Ishikawa (cell line): ENCODE measurements at regions not wholly inside any gene's neighbourhood (a gene's known extent, or its start where the extent isn't known, plus 50 kb on each side); places are given as distances from the start of the nearest gene placed in this dataset.

Experiments used
- CEBPB ChIP-seq: IDR thresholded peaks from 2 replicates; pipeline ENCODE4 v1.6.1; 2012
- CREB1 ChIP-seq: IDR thresholded peaks from 2 replicates; pipeline ENCODE4 v1.6.1; 2012; ENCODE audit warnings: low read depth
- EGR1 ChIP-seq: IDR thresholded peaks from 2 replicates; pipeline ENCODE4 v1.6.1; 2012
- EP300 ChIP-seq: IDR thresholded peaks from 2 replicates; pipeline ENCODE4 v1.6.1; 2012; ENCODE audit warnings: borderline replicate concordance
- FOXM1 ChIP-seq: IDR thresholded peaks from 2 replicates; pipeline ENCODE4 v1.6.1; 2012; ENCODE audit warnings: low read depth, borderline replicate concordance
- NFIC ChIP-seq: IDR thresholded peaks from 2 replicates; pipeline ENCODE4 v1.6.1; 2012
- RAD21 ChIP-seq: IDR thresholded peaks from 2 replicates; pipeline ENCODE4 v1.6.1; 2012; ENCODE audit warnings: low read depth
- TAF1 ChIP-seq: IDR thresholded peaks from 2 replicates; pipeline ENCODE4 v1.6.1; 2012; ENCODE audit warnings: low read depth, mild to moderate bottlenecking
- TCF12 ChIP-seq: IDR thresholded peaks from 2 replicates; pipeline ENCODE4 v1.6.1; 2012; ENCODE audit warnings: low read depth
- TEAD4 ChIP-seq: IDR thresholded peaks from 2 replicates; pipeline ENCODE4 v1.6.1; 2012
- YY1 ChIP-seq: IDR thresholded peaks from 2 replicates; pipeline ENCODE4 v1.6.1; 2012; ENCODE audit warnings: low read depth
- ZBTB7A ChIP-seq: IDR thresholded peaks from 2 replicates; pipeline ENCODE4 v1.6.1; 2012; ENCODE audit warnings: low read depth
- TF ChIP-seq, protein P1 (sequence below): IDR thresholded peaks from 2 replicates; pipeline ENCODE4 v1.6.1; 2012
- TF ChIP-seq, protein P2 (sequence below): IDR thresholded peaks from 2 replicates; pipeline ENCODE4 v1.6.1; 2012
- TF ChIP-seq, protein P3 (sequence below): IDR thresholded peaks from 2 replicates; pipeline ENCODE4 v1.6.1; 2012; ENCODE audit warnings: low read depth, mild to moderate bottlenecking

DNA sequence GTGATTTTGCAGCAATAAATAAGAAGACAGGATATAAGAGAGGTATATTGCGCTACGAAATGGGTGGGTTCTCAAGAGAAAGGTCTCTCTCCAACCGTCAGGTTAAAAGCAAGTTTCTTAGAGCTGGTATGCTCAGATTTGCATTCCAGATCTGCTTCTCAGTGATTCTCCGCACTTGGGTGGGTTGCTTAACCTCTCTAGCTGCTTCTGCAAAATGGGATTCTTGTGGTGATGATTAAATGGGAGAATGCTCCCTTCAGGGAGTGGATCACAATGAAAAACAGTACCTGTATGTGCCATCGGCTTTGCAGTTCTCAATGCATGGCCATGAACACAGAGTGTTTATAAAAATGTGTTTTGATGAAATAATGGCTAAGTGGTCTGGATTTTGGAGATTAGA lies 477.7 kb downstream of the TNS1 start:
- no peak for TF ChIP-seq NFIC
- TF ChIP-seq, protein P1, sequence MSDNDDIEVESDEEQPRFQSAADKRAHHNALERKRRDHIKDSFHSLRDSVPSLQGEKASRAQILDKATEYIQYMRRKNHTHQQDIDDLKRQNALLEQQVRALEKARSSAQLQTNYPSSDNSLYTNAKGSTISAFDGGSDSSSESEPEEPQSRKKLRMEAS, result no peak

DNA sequence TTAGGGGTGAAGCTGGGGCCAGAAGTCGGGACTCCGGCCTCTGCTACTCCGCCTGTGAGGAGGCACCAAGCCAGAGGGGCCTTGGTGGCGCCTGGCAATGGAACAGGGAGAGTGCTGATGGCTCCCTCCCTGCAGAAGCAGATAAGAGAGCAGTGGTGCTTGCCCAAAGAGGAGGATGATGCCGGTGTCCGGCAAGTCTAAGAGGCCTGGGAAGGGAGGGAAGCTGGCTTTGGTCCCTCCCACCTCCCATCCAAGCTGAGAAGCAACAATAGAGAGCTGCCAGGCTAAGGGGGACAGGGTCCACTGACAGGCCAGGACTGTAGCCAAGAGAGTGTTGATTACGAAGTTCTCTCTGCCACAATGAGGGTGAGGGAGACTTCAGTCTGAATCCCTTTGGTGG lies 479.5 kb downstream of the TNS1 start:
- TF ChIP-seq EGR1, result no peak
- TF ChIP-seq NFIC, result no peak
- TF ChIP-seq YY1, result no peak
- no peak for TF ChIP-seq CREB1
- TF ChIP-seq, protein P1, result no peak
- TF ChIP-seq TEAD4, result no peak
- TF ChIP-seq CEBPB, result no peak
- TF ChIP-seq EP300, result no peak
- TF ChIP-seq, protein P2, sequence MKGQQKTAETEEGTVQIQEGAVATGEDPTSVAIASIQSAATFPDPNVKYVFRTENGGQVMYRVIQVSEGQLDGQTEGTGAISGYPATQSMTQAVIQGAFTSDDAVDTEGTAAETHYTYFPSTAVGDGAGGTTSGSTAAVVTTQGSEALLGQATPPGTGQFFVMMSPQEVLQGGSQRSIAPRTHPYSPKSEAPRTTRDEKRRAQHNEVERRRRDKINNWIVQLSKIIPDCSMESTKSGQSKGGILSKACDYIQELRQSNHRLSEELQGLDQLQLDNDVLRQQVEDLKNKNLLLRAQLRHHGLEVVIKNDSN, result no peak
- no peak for TF ChIP-seq TCF12
- TF ChIP-seq, protein P3, sequence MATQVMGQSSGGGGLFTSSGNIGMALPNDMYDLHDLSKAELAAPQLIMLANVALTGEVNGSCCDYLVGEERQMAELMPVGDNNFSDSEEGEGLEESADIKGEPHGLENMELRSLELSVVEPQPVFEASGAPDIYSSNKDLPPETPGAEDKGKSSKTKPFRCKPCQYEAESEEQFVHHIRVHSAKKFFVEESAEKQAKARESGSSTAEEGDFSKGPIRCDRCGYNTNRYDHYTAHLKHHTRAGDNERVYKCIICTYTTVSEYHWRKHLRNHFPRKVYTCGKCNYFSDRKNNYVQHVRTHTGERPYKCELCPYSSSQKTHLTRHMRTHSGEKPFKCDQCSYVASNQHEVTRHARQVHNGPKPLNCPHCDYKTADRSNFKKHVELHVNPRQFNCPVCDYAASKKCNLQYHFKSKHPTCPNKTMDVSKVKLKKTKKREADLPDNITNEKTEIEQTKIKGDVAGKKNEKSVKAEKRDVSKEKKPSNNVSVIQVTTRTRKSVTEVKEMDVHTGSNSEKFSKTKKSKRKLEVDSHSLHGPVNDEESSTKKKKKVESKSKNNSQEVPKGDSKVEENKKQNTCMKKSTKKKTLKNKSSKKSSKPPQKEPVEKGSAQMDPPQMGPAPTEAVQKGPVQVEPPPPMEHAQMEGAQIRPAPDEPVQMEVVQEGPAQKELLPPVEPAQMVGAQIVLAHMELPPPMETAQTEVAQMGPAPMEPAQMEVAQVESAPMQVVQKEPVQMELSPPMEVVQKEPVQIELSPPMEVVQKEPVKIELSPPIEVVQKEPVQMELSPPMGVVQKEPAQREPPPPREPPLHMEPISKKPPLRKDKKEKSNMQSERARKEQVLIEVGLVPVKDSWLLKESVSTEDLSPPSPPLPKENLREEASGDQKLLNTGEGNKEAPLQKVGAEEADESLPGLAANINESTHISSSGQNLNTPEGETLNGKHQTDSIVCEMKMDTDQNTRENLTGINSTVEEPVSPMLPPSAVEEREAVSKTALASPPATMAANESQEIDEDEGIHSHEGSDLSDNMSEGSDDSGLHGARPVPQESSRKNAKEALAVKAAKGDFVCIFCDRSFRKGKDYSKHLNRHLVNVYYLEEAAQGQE, result no peak
- no peak for TF ChIP-seq TAF1
- TF ChIP-seq RAD21, result no peak
- no peak for TF ChIP-seq ZBTB7A
- no peak for TF ChIP-seq FOXM1

DNA sequence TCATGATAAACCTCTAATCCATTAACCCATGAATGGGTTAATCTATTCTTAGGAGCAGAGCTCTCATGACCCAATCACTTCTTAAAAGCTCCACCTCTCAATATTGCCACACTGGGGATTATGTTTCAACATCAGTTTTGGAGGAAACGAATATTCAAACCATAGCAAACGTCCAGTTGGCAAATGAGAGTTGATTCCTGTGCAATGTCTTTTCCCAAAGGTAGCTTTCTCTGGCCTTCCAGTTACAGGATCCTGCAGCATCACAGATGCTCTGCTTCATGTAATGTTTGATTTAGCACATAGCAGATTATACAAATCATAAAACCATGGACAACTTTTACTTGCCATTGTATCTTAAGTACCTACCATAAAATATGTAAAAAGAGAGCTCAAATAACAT lies 481.0 kb downstream of the TNS1 start:
- TF ChIP-seq EGR1 (no peak), CEBPB (peak; percentile 17; the same call in 1 of the 2 replicates), NFIC (no peak), ZBTB7A (no peak)

DNA sequence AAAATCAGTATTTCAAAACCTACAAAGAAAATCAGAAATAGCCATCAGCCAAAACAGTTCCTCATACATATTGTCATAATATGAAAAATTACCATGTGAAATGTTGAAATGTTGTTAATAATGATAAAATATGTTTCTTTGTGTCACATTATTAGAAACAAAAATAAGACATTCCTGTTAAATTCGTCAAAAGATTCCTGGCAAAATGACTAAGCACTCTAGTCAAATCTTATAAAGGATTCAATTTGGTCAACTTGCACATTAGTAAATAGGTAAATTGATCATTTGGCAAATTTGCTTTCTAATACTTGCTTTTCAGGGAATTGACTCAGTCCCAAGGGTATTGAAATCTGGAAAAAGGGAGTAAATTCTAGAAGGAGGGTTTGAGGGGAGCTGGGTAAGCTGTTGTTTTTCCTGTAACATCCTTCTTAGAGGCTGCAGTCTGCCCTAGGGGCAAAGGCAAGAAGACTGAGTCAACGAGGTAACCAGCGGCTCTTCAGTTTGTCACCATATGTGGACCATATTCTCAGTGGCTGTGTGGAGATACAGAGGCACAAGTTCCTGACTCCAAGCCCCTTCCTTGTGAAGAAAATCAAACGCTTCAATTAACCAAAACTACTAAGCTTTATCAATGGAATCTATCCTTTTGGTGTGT lies 482.3 kb downstream of the TNS1 start:
- TF ChIP-seq FOXM1 (no peak), CREB1 (no peak), EGR1 (no peak), CEBPB (no peak), EP300 (no peak), TCF12 (no peak), RAD21 (no peak), TAF1 (no peak)
- TF ChIP-seq, protein P2, result no peak

DNA sequence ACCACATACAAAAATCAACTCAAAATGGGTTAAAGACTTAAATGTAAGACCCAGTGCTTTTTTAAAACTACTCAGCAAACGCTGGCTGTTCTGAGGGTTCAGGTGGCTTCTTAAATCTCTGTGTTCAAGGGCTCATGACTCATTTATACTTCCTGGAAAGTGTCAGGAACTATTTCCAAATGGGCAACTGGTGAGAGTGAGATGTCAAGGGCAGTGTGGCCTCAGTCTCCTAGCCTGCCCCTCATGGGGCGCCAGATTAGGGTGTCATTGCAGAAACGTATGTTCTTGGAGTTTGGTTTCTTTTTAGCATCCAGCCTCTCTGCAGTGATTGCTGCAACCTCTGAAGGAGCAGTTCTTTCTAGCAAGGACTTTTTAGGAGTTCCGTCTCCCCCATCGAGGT lies 485.4 kb downstream of the TNS1 start:
- TF ChIP-seq NFIC (no peak), EGR1 (no peak), CREB1 (no peak), TEAD4 (no peak), EP300 (no peak), YY1 (no peak), FOXM1 (no peak), TAF1 (no peak)
- TF ChIP-seq, protein P2, result no peak
- TF ChIP-seq, protein P1, result no peak
- TF ChIP-seq, protein P3, result no peak

DNA sequence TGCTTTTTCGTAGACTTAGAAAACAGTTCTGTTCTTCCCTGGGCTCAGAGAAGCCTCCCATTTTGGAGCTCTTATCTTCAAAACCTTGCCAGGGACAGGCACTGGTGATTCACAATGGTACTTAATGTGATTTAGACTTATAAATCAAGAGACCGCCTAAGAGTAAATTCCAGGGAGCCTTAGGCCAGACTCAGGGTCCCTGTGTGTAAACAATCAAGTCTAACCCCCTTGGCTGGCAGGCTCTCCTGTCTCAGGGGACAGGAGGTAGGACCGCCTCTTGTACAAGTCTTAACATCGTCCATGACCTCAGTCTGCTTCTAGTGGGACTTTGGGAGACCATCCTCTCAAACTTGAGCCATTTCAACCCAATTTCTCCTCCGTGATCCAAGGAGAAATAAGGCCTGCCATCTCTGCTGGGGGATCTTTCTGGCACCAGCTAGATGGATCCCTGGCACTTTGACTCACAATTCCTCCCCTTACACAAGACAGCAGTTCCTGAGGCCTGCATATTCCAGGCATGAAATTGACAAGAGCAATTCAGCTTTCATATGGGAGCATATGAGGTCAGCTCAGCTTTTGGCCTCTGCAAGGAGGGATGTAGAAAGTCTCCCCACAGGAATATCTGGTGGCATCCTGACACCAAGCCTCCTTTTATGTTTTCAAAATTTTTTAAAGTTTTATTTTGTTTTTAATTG lies 487.0 kb downstream of the TNS1 start:
- TF ChIP-seq CREB1, result no peak
- TF ChIP-seq, protein P1, result no peak
- no peak for TF ChIP-seq TAF1
- TF ChIP-seq TCF12, result no peak
- TF ChIP-seq YY1, result no peak
- no peak for TF ChIP-seq FOXM1
- TF ChIP-seq, protein P3, result no peak
- TF ChIP-seq TEAD4, result no peak
